Naive B cell (primary cell): ENCODE measurements at regions not wholly inside any gene's neighbourhood (a gene's known extent, or its start where the extent isn't known, plus 50 kb on each side); places are given as distances from the start of the nearest gene placed in this dataset.
A peak's percentile ranks its signal among the peaks of the same experiment; 100 is the strongest.

Experiments used
- ATAC-seq, 2 donors: fragments of 150-1000 bp; cut with Tn5 transposase; 2 replicates each; pipeline ENCODE4 v1.10.0; 2021; ENCODE audit warnings: low read depth in 2 of 2, mild to moderate bottlenecking in 2 of 2, moderate library complexity in 2 of 2
- DNase-seq: peaks from one replicate; pipeline ENCODE4 v3.0.0; 2022
- H3K27ac Mint-ChIP-seq, 6 donors: one replicate each; pipeline ENCODE4 v1.8.0; 2020 to 2022; ENCODE audit warnings: mild to moderate bottlenecking in 6 of 6, mixed read lengths in 6 of 6, moderate library complexity in 5 of 6, inconsistent platforms in 2 of 6
- H3K27me3 Mint-ChIP-seq, 3 donors: one replicate each; pipeline ENCODE4 v1.8.0; 2021 to 2022; ENCODE audit warnings: mixed read lengths in 3 of 3, mild to moderate bottlenecking in 1 of 3
- H3K36me3 Mint-ChIP-seq, 2 donors: one replicate each; pipeline ENCODE4 v1.8.0; 2020 to 2022; ENCODE audit warnings: mixed read lengths in 2 of 2, inconsistent platforms in 1 of 2, mild to moderate bottlenecking in 1 of 2
- H3K4me1 Mint-ChIP-seq, 3 donors: one replicate each; pipeline ENCODE4 v1.8.0; 2020 to 2022; ENCODE audit warnings: mixed read lengths in 3 of 3, inconsistent platforms in 1 of 3, mild to moderate bottlenecking in 1 of 3, moderate library complexity in 1 of 3
- H3K4me3 Mint-ChIP-seq, 8 donors: one replicate each; pipeline ENCODE4 v1.8.0; 2020 to 2022; ENCODE audit warnings: mild to moderate bottlenecking in 8 of 8, mixed read lengths in 8 of 8, moderate library complexity in 8 of 8, inconsistent platforms in 2 of 8
- H3K9me3 Mint-ChIP-seq, 7 donors: one replicate each; pipeline ENCODE4 v1.8.0; 2020 to 2022; ENCODE audit warnings: mixed read lengths in 7 of 7, mild to moderate bottlenecking in 5 of 7, inconsistent platforms in 2 of 7, moderate library complexity in 1 of 7

DNA sequence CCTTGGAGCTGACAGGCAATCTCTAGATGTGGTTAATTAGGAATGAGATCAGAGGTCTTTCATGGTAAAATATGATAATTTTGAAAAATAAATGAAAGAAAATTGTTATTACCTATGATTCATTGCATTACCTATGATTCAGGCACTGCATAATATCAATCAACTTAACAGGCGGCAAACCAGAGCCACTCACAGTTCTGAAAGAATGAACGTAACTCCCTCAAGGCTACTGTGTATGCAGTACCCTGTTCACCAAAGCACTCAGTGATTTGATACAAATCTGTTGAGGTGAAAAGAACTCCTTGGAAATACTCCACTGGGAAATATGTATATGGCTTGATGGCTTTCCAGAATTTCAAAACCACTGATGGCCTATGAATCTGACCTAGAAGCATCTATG, 398.9 kb downstream of the ACTL7B start:
- Mint-ChIP-seq H3K9me3 (peaks cover 0 to 3% (median 0%) of the 10 kb centered on the region in 7 donors), H3K4me3 (no peak overlapping the region), H3K27me3 (peaks cover 0 to 11% (median 9%) of the 10 kb centered on the region in 3 donors), H3K27ac (no peak overlapping the region), H3K36me3 (no peaks in the 10 kb centered on the region), H3K4me1 (no peaks in the 10 kb centered on the region)
- DNase-seq = no peak
- no peak for ATAC-seq

DNA sequence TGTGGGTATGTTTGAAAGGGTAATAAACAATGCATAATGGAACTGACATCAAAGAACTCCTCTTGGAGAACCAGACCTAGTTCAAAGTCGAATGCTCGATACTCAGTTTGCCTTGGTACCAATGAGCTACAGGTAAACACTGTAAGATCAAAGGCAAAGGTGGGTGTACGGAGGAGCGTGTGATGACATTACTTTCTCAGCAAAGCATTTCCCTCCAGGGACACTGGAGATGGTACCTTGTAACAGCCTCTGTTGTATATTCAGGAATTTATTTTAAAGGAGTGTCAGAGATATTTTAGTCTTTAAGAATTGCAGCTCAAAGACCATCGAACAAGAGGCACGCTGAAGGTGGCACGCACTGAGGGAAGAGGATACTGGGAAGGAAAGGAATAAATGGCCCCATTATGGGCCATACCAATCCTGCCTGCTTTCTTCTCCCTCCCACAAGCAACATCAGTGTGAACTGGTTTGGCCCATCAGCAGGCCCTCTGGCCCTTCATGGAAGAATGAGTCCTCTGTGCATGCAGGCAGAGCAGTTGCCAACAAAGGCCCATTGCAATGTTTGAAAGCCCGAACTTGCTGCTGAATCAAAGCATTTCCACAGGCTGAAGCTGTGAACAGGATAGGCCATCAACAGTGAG, 410.2 kb downstream of the ACTL7B start:
- DNase-seq = no peak
- ATAC-seq = no peak
- H3K36me3 Mint-ChIP-seq = no peaks in the 10 kb centered on the region
- H3K4me3 Mint-ChIP-seq = no peak overlapping the region
- no peak overlapping the region for H3K27ac Mint-ChIP-seq
- H3K9me3 Mint-ChIP-seq = peaks cover 0 to 11% (median 5%) of the 10 kb centered on the region in 7 donors
- H3K27me3 Mint-ChIP-seq = peaks cover 0 to 11% (median 5%) of the 10 kb centered on the region in 3 donors
- H3K4me1 Mint-ChIP-seq = no peaks in the 10 kb centered on the region

DNA sequence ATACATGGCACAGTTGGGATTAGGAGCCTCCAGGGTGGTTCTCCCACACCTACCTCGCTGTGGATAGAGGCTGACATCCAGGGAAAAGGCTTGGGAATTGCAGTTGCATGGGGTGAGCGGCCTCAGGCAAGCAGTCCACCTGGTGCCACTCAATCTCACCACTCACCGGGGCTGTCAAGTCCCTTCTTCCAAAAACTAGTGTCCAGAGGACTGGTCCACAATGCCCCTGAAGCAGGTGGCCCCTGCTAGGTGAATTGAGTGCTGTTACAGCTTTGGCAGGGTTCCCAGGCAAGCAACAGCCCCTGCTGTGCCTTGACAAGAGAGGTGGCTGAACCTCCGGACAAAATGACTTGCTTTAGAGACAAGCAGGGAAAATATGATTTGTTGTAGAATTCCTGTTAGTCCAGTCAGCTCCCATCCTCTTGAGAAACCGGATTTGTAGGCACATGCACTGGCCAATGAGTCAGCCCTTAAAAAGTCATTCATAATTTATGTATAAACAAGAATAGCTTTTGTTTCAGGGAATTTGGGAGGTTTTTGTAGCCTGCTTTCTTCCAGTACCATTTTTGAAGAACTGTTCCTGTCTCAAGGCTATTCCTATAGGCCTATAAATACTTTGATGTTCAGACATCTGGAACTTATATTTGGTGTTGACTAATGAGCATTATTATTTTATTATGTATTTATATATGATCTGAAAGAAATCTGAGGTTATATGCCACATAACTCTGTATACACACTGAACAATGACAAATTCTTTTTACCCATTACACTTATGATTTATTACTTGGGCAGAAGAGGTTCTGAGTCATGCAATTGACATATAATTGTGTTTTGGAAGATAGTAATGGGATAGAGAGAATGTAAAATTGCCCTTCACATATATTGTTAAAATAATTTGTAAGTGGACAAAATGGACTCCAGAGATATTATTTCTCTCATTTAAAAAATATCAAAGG, 411.1 kb downstream of the ACTL7B start:
- no peaks in the 10 kb centered on the region for H3K4me1 Mint-ChIP-seq
- DNase-seq (no peak), ATAC-seq (no peak)
- no peak overlapping the region for H3K27ac Mint-ChIP-seq
- H3K27me3 Mint-ChIP-seq = peaks cover 0 to 8% (median 5%) of the 10 kb centered on the region in 3 donors
- H3K4me3 Mint-ChIP-seq = no peak overlapping the region
- peaks cover 0 to 11% (median 4%) of the 10 kb centered on the region in 7 donors for H3K9me3 Mint-ChIP-seq
- no peaks in the 10 kb centered on the region for H3K36me3 Mint-ChIP-seq

DNA sequence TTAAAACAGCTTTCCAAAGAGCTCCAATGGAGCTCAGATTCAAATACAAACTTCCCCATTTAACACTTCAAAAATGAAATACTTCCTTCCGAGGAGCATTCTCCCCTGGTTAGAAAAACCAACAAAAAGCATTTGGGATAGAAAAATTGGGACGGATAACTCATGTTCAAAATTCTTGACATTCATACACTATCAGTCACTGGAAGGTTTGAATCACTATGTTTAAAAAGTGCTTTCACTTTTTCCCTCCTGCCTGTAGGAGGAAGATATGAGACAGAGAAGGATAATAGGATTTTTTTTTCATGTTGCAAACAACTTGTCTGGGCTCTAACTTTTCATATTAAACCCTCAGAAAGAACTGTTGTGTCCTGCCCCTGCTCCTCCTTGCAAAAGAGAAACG, 412.0 kb downstream of the ACTL7B start:
- H3K4me3 Mint-ChIP-seq = no peak overlapping the region
- no peak overlapping the region for H3K27ac Mint-ChIP-seq
- H3K9me3 Mint-ChIP-seq = peaks cover 0 to 6% (median 0%) of the 10 kb centered on the region in 7 donors
- DNase-seq (no peak), ATAC-seq (no peak)
- peaks cover 0 to 8% (median 0%) of the 10 kb centered on the region in 3 donors for H3K27me3 Mint-ChIP-seq
- H3K36me3 Mint-ChIP-seq = no peaks in the 10 kb centered on the region
- no peaks in the 10 kb centered on the region for H3K4me1 Mint-ChIP-seq

DNA sequence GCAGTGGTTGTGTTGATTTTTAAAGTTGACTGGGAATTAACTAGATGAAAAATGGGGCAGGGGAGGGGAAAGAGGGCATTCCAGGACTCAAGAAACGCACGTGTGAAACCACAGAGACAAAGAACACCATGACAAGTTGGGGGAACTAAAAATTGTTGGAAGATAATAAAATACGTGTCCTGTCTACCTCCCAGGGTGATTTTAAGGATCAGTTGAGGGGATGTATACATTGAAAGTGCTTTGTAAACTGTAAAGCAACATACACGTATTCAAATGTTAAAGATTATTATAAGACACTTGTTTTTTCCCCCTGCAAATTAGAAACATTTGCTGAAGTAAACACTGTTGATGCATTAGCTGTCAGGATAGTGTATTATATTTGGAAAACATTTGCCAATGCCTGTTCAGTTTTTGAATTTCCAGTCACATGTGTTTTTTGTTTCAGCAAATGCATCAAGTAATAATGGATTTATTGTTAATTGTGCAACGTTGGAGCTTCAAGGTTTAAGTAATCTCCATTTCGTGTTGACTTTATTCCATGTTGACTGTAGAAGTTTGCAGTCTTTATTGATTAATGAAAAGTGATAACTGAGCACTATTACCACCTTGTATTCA, 412.7 kb downstream of the ACTL7B start:
- Mint-ChIP-seq H3K36me3 (no peaks in the 10 kb centered on the region), H3K4me3 (peak overlapping the region in 1 of 8 donors; percentile 0), H3K27me3 (peaks cover 0 to 8% (median 0%) of the 10 kb centered on the region in 3 donors), H3K4me1 (no peaks in the 10 kb centered on the region), H3K27ac (no peak overlapping the region), H3K9me3 (peaks cover 0 to 6% (median 0%) of the 10 kb centered on the region in 7 donors)
- no peak for DNase-seq
- ATAC-seq = no peak

DNA sequence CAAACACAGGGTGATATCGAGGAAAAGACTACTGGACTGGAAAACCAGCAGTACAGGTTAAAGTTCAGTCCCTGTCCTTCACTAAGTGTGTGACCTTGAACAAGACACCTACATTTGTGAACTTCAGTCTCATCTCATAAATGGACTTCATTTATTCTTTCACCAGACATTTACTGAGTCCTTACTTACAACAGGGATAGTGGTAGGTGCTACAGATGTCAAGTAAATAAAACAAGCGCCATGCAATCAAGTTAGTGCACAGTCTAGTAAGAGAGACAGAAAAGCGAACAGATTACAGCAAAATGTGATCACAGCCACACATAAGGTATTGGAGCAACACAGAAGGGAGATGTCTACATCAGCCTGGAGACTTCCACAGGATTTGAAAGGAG, 413.2 kb downstream of the ACTL7B start:
- no peak overlapping the region for H3K27ac Mint-ChIP-seq
- no peaks in the 10 kb centered on the region for H3K4me1 Mint-ChIP-seq
- H3K4me3 Mint-ChIP-seq = peak overlapping the region in 1 of 8 donors; percentile 0
- H3K27me3 Mint-ChIP-seq = peaks cover 0 to 8% (median 0%) of the 10 kb centered on the region in 3 donors
- DNase-seq (no peak), ATAC-seq (no peak)
- H3K36me3 Mint-ChIP-seq = no peaks in the 10 kb centered on the region
- peaks cover 0 to 2% (median 0%) of the 10 kb centered on the region in 7 donors for H3K9me3 Mint-ChIP-seq

DNA sequence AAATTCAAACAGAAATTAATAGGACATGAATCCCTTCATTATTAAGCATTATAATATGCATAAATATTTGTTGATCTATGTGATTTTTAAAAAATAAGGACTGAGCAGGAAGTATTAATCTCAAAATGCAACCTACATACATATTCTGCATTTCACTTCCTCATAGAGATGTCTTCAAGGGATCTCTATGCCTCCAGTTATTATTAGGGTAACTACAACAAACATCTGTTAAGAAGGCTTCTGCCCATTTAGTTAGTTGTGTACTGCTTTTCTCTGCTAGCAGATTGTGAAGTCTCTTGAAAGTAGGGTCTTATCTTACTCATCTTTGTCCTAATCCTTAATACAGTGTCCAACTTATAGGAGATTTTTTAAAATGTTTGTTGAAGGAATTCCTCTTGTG, 414.1 kb downstream of the ACTL7B start:
- H3K27ac Mint-ChIP-seq = no peak overlapping the region
- no peaks in the 10 kb centered on the region for H3K4me1 Mint-ChIP-seq
- H3K36me3 Mint-ChIP-seq = no peaks in the 10 kb centered on the region
- no peak for DNase-seq
- H3K27me3 Mint-ChIP-seq = peaks cover 0 to 8% (median 0%) of the 10 kb centered on the region in 3 donors
- ATAC-seq = no peak
- no peak overlapping the region for H3K4me3 Mint-ChIP-seq
- H3K9me3 Mint-ChIP-seq = peaks cover 0 to 2% (median 0%) of the 10 kb centered on the region in 7 donors

DNA sequence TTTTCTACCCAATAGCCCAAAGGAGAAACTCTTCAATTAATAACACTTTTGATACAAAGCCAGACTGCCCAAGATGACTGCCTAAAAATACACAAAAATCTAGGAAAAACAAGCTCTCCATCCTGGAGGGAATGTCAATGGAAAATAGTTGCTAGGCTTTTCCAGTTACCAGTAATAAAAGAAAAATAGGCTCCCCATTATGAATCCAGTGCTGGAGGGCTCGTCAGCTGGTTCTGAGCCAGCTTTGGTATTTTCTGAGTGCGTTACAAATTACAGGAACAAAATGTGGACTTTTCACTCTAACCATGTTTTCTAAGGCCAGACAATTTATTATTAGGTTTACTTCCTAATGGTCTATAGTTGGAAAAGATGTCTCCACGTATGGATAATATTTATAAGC, 414.5 kb downstream of the ACTL7B start:
- DNase-seq (no peak), ATAC-seq (no peak)
- no peak overlapping the region for H3K4me3 Mint-ChIP-seq
- no peaks in the 10 kb centered on the region for H3K36me3 Mint-ChIP-seq
- peaks cover 0 to 2% (median 0%) of the 10 kb centered on the region in 7 donors for H3K9me3 Mint-ChIP-seq
- H3K4me1 Mint-ChIP-seq = peaks cover 0 to 2% (median 0%) of the 10 kb centered on the region in 3 donors
- H3K27ac Mint-ChIP-seq = no peak overlapping the region
- peaks cover 0 to 8% (median 0%) of the 10 kb centered on the region in 3 donors for H3K27me3 Mint-ChIP-seq

DNA sequence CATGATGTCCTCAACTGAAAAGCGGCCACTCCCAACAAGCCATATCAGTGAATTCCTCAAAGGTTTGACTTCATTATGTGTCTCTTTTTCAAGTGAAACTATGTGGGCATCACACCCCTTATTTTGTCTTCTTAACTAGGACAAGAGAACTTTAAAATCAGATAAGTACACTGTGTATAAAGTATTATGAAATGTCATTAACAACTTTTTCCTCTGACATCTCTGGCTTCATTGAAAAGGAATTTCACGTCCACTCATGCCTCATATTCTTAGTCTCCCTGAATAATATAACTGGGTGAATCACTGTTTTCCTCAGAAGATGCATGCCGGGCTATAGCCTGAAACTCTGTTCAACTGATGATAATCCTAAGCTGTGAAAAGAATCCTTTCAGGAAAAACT, 415.8 kb downstream of the ACTL7B start:
- no peaks in the 10 kb centered on the region for H3K9me3 Mint-ChIP-seq
- no peak overlapping the region for H3K27ac Mint-ChIP-seq
- no peak for DNase-seq
- H3K4me3 Mint-ChIP-seq = no peak overlapping the region
- no peak for ATAC-seq
- H3K4me1 Mint-ChIP-seq = peaks cover 0 to 3% (median 0%) of the 10 kb centered on the region in 3 donors
- no peaks in the 10 kb centered on the region for H3K36me3 Mint-ChIP-seq
- peaks cover 0 to 8% (median 0%) of the 10 kb centered on the region in 3 donors for H3K27me3 Mint-ChIP-seq

DNA sequence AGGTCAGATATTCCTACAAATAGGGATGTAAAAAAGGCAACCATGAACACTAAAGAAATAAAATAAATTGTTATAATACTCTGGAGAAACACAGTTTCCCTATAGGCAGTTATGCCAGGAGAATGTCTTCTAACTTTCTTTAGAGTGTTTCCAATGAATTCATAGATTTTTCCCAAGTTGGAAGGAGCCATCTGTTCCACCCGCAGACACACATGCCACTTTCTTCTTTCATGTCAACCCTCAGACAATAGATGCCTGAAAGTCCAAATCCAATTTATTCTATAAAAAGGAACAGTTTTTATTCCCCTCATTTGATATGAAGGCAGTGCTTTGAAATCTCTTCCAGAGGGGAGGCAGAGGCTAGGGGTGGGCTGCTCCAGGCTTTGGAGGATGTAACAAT, 418.1 kb downstream of the ACTL7B start:
- ATAC-seq (no peak), DNase-seq (no peak)
- Mint-ChIP-seq H3K36me3 (no peaks in the 10 kb centered on the region), H3K9me3 (peaks cover 0 to 4% (median 0%) of the 10 kb centered on the region in 7 donors), H3K27me3 (peaks cover 0 to 6% (median 0%) of the 10 kb centered on the region in 3 donors), H3K4me3 (no peak overlapping the region), H3K27ac (peak overlapping the region in 1 of 6 donors; percentile 37), H3K4me1 (peaks cover 0 to 3% (median 0%) of the 10 kb centered on the region in 3 donors)

DNA sequence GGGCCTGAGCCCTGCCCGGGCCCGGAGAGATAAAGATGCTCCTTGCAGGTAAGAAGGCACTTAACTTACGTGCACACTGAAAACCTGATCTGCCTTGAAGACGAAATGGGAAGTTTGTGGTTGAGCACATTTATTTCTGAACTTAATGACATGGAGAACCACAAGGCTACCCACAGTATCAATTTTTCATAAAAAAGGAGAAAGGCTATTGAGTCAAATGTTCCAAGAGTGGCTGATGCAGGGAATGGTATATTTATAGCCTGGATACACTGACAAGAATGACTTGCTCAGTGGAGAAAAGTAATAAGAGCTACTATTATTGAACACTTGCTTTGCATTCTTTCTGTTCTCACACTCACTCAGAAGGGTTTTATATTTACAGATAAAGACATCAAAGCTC, 419.3 kb downstream of the ACTL7B start:
- Mint-ChIP-seq H3K36me3 (no peaks in the 10 kb centered on the region), H3K27ac (peak overlapping the region in 1 of 6 donors; percentile 16), H3K27me3 (peaks cover 0 to 4% (median 0%) of the 10 kb centered on the region in 3 donors), H3K4me3 (peak overlapping the region in 1 of 8 donors; percentile 22), H3K4me1 (peaks cover 0 to 3% (median 0%) of the 10 kb centered on the region in 3 donors), H3K9me3 (peaks cover 0 to 16% (median 5%) of the 10 kb centered on the region in 7 donors)
- ATAC-seq (no peak), DNase-seq (no peak)

DNA sequence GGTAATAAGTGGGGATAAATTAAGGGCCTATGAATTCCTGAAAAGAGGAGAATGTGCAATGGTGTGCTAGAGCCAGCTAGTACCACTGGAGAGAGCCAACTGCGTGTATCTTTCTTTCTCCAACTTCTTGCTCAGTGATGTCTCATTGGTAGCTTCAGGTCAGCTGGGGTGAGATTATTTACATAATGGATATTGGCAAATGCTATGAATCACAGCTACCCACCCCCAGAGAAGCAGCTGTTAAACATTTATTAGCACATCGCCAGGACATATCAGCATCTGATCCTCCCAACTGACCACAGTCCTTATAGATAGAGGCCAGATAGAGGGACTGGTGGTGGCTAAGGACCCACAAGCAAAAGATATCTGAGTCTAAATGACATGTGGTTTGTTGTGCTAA, 421.3 kb downstream of the ACTL7B start:
- Mint-ChIP-seq H3K36me3 (peaks cover 9 to 11% of the 10 kb centered on the region in 2 donors), H3K9me3 (peaks cover 7 to 34% (median 19%) of the 10 kb centered on the region in 7 donors), H3K27me3 (peaks cover 0 to 4% (median 0%) of the 10 kb centered on the region in 3 donors), H3K4me1 (peaks cover 0 to 3% (median 0%) of the 10 kb centered on the region in 3 donors), H3K27ac (no peak overlapping the region), H3K4me3 (no peak overlapping the region)
- DNase-seq (no peak), ATAC-seq (no peak)

DNA sequence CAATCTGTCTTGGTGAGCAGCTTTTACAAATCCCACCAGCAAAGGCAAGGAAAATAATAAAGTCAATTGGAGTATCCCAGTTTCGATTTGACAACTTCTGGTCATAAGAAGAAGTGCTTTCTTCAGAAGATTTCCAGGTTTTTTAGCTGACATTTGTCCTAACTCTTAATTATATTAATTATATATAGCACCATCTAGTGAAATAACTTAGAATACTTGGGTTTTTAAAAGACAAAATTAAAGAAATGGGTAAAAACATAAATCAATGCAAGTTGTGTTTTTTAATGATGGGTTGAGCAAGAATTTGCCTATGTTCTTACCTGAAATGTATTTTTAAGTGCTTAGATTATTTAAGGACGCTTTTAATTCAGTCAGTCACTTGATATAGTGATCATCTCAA, 421.8 kb downstream of the ACTL7B start:
- Mint-ChIP-seq H3K36me3 (peaks cover 9 to 11% of the 10 kb centered on the region in 2 donors), H3K27me3 (peaks cover 0 to 4% (median 0%) of the 10 kb centered on the region in 3 donors)

More for the DNA sequence above, 421.8 kb downstream of the ACTL7B start:
- Mint-ChIP-seq H3K4me1 (peaks cover 0 to 3% (median 0%) of the 10 kb centered on the region in 3 donors), H3K27ac (no peak overlapping the region), H3K4me3 (no peak overlapping the region), H3K9me3 (peaks cover 7 to 39% (median 19%) of the 10 kb centered on the region in 7 donors)
- no peak for ATAC-seq
- no peak for DNase-seq
